ENCODE measurements at regions not wholly inside any gene's neighbourhood (a gene's known extent, or its start where the extent isn't known, plus 50 kb on each side); places are given as distances from the start of the nearest gene placed in this dataset.
A peak's percentile ranks its signal among the peaks of the same experiment; 100 is the strongest.

DNA sequence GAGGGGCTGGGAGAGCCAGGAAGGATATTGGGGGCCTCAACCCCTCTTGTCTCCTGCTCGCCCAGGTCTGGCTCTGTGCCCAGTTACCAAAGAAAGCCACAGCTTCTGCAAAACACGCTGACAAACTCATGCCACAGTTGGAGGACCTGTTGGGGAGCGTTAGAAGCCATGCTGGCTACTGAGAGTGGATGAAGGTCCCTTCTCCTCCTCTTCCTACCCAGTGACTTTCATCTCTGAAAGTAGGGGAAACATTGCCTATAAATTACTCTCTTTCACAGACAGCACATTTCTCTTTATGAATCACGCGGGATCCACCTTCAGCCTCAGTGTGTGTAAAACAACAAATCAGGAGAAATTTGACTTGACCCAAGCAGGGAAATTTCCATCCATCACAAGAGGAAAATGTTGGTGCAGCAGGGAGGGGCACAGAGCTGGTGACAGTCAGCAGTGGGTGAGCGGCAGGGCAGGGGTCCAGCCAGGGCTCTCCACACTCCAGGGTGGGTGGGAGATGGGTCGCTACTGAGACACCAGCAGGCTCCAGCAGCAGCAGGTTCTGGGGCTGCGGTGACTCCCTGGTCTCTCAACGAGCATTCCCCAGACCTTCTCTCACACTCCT lies 181.9 kb downstream of the FGF18 start:
- POLR2A ChIA-PET (ENCODE audit: low non-redundant PET): no interaction called here
- no peak for DNase-seq (ENCODE audit: low spot score)
- TF ChIP-seq, protein P1, sequence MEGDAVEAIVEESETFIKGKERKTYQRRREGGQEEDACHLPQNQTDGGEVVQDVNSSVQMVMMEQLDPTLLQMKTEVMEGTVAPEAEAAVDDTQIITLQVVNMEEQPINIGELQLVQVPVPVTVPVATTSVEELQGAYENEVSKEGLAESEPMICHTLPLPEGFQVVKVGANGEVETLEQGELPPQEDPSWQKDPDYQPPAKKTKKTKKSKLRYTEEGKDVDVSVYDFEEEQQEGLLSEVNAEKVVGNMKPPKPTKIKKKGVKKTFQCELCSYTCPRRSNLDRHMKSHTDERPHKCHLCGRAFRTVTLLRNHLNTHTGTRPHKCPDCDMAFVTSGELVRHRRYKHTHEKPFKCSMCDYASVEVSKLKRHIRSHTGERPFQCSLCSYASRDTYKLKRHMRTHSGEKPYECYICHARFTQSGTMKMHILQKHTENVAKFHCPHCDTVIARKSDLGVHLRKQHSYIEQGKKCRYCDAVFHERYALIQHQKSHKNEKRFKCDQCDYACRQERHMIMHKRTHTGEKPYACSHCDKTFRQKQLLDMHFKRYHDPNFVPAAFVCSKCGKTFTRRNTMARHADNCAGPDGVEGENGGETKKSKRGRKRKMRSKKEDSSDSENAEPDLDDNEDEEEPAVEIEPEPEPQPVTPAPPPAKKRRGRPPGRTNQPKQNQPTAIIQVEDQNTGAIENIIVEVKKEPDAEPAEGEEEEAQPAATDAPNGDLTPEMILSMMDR (conservative IDR thresholded peaks at IDR 0.05; ENCODE audit: low read depth): no peak
- CTCF ChIA-PET: no interaction called here
- no peak overlapping the region for H3K27ac ChIP-seq

DNA sequence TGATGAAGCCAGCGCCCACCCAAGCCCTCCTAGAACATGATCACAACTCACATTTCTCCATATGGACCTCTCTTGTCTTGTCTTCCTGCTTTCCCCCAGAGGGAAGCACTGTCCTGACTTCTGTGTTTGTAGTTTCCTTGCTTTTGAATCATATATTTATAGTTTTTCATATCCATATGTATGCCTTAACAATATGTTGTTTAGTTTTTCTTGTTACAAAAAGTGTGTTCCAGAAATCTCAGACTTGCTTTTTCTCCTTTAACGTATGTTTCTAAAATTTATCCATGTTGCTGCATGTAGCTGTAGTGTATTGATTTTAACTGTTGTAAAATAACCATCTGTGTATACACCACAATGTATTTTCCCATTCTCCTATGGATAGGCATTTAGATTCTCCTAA lies 182.0 kb upstream of the SMIM23 start:
- CTCF ChIA-PET: interaction anchor here (0.6 kb wide), 1 partner anchor 211 kb away, joined by 3 read pairs; no protein-coding TSS in a partner anchor
- DNase-seq (ENCODE audit: low spot score): no peak
- no peak overlapping the region for H3K27ac ChIP-seq
- POLR2A ChIA-PET (ENCODE audit: low non-redundant PET): no interaction called here
- TF ChIP-seq, protein P1 (conservative IDR thresholded peaks at IDR 0.05; ENCODE audit: low read depth): no peak

DNA sequence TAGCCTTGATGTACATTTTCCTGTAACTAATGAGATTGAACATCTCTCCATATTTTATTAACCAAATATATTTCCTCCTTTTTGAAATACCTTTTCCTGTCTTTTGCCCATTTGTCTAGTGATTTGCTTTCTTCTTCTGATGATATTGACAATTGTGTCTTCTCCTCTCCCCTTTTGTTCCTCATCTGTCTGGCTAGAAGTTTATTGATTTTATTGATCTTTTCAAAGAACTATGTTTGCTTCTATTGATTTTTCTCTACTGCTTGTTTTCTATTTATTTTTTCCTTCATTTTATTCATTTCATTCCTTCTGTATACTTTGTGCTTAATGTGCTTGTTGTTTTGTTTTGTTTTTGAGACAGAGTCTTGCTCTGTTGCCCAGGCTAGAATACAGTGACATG lies 181.4 kb upstream of the SMIM23 start:
- POLR2A ChIA-PET (ENCODE audit: low non-redundant PET): interaction anchor here (0.6 kb wide), 1 partner anchor 159 kb away, joined by 9 read pairs; no protein-coding TSS in a partner anchor
- no peak overlapping the region for H3K27ac ChIP-seq
- CTCF ChIA-PET: interaction anchor here (0.6 kb wide), 2 partner anchors 53 to 279 kb away, joined by 4 read pairs; no protein-coding TSS in a partner anchor
- DNase-seq (ENCODE audit: low spot score): no peak
- TF ChIP-seq, protein P1 (conservative IDR thresholded peaks at IDR 0.05; ENCODE audit: low read depth): no peak

DNA sequence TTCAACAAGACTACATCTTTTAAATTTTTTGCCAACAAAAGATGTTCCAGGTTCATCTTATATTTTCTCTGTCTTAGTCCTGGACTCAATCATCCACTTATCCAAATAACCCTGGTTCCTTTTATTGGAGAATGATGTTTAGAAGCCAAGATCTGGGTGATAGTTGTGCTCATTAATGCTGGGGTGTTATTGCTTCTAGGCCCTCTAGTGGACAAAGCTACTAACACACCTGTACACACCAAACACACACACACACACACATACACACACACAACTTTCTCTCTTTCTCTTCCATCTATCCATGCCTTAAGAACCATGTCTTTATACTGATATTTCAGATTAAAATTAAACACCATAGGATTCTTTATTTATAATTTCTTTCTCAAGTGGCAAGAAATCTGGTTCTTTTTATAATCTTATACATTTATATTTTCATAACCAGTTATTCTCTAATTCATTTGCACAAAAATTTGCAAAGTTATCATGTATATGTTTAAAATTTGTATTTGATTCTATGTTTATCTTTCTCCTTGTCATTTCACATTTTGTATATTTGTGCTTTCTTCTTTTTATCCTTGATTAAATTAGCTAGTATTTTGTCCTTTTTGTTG lies 179.1 kb upstream of the SMIM23 start:
- DNase-seq (ENCODE audit: low spot score): no peak
- POLR2A ChIA-PET (ENCODE audit: low non-redundant PET): no interaction called here

DNA sequence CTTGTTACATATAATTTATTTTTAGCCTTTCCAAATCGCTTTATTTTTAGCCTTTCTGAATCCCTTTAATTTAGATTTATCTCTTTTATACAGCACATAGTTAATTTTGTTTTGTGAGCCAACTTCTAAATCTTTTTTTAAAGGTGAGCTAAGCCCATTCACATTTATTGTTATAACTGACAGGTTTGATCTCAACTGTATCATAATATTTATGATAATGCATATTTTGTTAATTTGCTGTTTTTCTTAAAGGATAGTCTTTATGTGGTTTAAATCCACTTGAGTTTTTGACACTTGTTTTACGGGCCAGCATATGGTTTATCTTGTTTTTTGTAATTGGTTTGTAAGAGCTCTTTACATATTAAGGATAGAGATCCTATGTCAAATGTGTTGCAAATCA lies 177.8 kb upstream of the SMIM23 start:
- CTCF ChIA-PET: no interaction called here

More for the DNA sequence above, 179.1 kb upstream of the SMIM23 start:
- H3K27ac ChIP-seq: no peak overlapping the region
- CTCF ChIA-PET: interaction anchor here (0.6 kb wide), 1 partner anchor 1044 kb away, joined by 3 read pairs; no protein-coding TSS in a partner anchor
- TF ChIP-seq, protein P1 (conservative IDR thresholded peaks at IDR 0.05; ENCODE audit: low read depth): peak; percentile 31

DNA sequence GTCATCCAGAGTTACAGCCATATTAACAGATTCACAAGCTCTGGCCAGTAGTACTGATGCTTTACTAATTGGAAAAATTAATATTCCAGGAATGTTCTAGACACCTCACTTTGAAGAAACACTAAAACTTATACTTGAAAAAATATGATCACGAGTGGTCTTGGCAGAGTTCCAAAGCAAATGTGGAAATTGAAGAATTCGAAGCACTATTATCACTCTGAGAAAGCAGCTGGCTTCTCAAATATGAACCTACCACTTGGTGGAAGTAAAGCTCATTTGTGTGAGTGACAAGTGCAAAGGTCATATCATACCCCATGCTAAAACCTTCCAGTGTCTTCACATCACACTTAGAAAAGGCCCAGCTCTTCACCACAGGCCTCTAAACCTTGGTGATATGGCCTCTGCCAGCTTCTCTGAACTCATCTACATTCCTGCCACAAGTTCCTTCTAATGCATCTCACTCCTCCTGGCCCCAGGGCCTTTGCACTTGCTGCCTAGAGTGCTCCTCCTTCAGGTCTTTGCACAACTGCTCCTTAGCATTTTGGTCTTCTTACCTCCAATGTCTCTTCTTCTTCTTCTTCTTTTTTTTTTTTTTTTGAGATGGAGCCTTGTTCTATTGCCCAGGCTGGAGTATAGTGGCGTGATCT lies 175.7 kb upstream of the SMIM23 start:
- H3K27ac ChIP-seq: no peak overlapping the region
- DNase-seq (ENCODE audit: low spot score): no peak
- CTCF ChIA-PET: interaction anchor here (0.7 kb wide), 1 partner anchor 56 kb away, joined by 3 read pairs; no protein-coding TSS in a partner anchor
- POLR2A ChIA-PET (ENCODE audit: low non-redundant PET): no interaction called here
- TF ChIP-seq, protein P1 (conservative IDR thresholded peaks at IDR 0.05; ENCODE audit: low read depth): no peak

More for the DNA sequence above, 177.8 kb upstream of the SMIM23 start:
- POLR2A ChIA-PET (ENCODE audit: low non-redundant PET): no interaction called here
- H3K27ac ChIP-seq: no peak overlapping the region
- TF ChIP-seq, protein P1 (conservative IDR thresholded peaks at IDR 0.05; ENCODE audit: low read depth): no peak
- no peak for DNase-seq (ENCODE audit: low spot score)
